A673 (cell line): ENCODE measurements at regions not wholly inside any gene's neighbourhood (a gene's known extent, or its start where the extent isn't known, plus 50 kb on each side); places are given as distances from the start of the nearest gene placed in this dataset.

Source experiments
- BruUV-seq: library from RNA; stranded (reverse); fragments of 400-500 nt; replicated peaks from 2 replicates; lab custom pipeline; 2021; lab: Mats Ljungman, UMichigan
- CTCF ChIA-PET: fragments of 300-600 bp; sonication (Branson Sonifier 250); formaldehyde crosslinking; loops from one replicate; lab custom pipeline; 2022; ENCODE audit warnings: antibody characterized with exemption; lab: Charles Lee
- POLR2A ChIA-PET: fragments of 300-600 bp; sonication (Branson Sonifier 250); formaldehyde crosslinking; loops from one replicate; lab custom pipeline; 2022; ENCODE audit warnings: antibody characterized with exemption; ENCODE audit not compliant: low non-redundant PET; lab: Charles Lee
- DNase-seq: peaks from one replicate; pipeline ENCODE4 v3.0.0-alpha.2; 2015; ENCODE audit warnings: low spot score
- H3K27ac ChIP-seq: fragments of 200-600 bp; sonication (generic); 2 replicates; pipeline ENCODE4 v1.5.1; 2016; ENCODE audit warnings: mixed run types, low read depth, mild to moderate bottlenecking, mixed read lengths, antibody characterized with exemption, low read length; ENCODE audit not compliant: poor library complexity, severe bottlenecking
- H3K27me3 ChIP-seq: fragments of 200-600 bp; sonication (generic); replicated peaks from 2 replicates; pipeline ENCODE4 v1.6.1; 2017; ENCODE audit warnings: mixed run types, low read depth, mild to moderate bottlenecking, mixed read lengths, antibody characterized with exemption, low read length; ENCODE audit not compliant: insufficient read depth, poor library complexity
- H3K36me3 ChIP-seq: fragments of 200-600 bp; sonication (generic); 2 replicates; pipeline ENCODE4 v1.6.1; 2016; ENCODE audit warnings: mixed run types, mild to moderate bottlenecking, mixed read lengths, antibody characterized with exemption, low read length; ENCODE audit not compliant: insufficient read depth, poor library complexity, severe bottlenecking
- H3K4me1 ChIP-seq: fragments of 200-600 bp; sonication (generic); 2 replicates; pipeline ENCODE4 v1.6.1; 2017; ENCODE audit warnings: mixed run types, mild to moderate bottlenecking, mixed read lengths, antibody characterized with exemption, low read length; ENCODE audit not compliant: insufficient read depth, poor library complexity, severe bottlenecking
- H3K4me3 ChIP-seq: fragments of 200-600 bp; sonication (generic); 2 replicates; pipeline ENCODE4 v1.5.1; 2016; ENCODE audit warnings: low read depth, mixed run types, mild to moderate bottlenecking, mixed read lengths, low read length; ENCODE audit not compliant: poor library complexity, severe bottlenecking
- H3K9me3 ChIP-seq: fragments of 200-600 bp; sonication (generic); 2 replicates; pipeline ENCODE4 v1.6.1; 2016; ENCODE audit warnings: mixed run types, low read depth, mild to moderate bottlenecking, mixed read lengths, antibody characterized with exemption, low read length; ENCODE audit not compliant: poor library complexity, severe bottlenecking
- EZH2 ChIP-seq: fragments of 200-600 bp; sonication (generic); IDR thresholded peaks from 2 replicates; pipeline ENCODE4 v1.6.1; 2017; ENCODE audit warnings: borderline replicate concordance, low read depth, mild to moderate bottlenecking, mixed read lengths, antibody characterized with exemption, low read length; ENCODE audit not compliant: poor library complexity, severe bottlenecking
- intact Hi-C: fragments of 100-400 bp; cut with micrococcal nuclease; formaldehyde crosslinking; loops from one replicate; pipeline ENCODE4 v1.10.0; 2022; ENCODE audit not compliant: unreplicated experiment
- TF ChIP-seq, protein P1 (sequence below): fragments of 300-800, 200-600 bp; sonication (generic); conservative IDR thresholded peaks from 2 replicates; pipeline ENCODE4 v1.5.1; 2017; ENCODE audit warnings: low read depth, mild to moderate bottlenecking, antibody characterized with exemption, low read length, moderate library complexity, mixed read lengths

DNA sequence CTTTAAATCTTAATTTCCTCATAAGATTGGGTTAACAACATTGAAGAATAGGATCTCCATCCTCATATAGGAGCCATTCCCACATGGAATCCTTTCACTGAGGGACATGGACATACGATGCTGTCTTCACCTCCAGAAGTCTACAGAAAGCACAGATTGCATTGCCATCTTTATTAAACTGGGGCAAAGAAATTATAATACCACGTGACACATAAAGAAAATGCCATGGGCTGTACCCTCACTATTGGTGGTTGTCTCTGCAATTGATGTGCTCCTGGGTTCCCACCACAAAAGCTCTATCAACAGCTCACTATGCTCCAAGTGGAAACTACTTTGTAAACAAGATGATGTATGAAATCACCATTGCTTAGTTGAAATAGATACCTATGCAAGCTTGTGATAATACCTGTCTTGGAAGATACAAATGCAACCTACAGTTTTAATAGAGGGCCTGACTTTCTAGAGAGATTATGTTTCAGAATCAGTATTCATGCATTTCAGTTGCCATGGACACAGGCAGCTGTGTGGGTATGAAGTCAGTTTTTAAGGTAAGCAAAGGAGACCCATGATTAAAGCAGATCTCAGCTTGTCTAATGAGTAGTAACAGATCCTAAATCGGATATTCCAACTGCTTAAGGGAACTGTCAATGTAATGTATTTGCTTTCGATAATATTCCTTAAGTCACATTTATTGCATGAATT is 337.0 kb downstream of the RAD51AP2 start:
- BruUV-seq: no TSS peak
- Histone ChIP-seq H3K4me1 (no peaks in the 10 kb centered on the region), H3K27me3 (no peaks in the 10 kb centered on the region), H3K27ac (no peak overlapping the region), H3K4me3 (no peak overlapping the region), H3K36me3 (no peaks in the 10 kb centered on the region), H3K9me3 (no peaks in the 10 kb centered on the region)
- intact Hi-C loops: no loop called here
- CTCF ChIA-PET: no interaction called here
- TF ChIP-seq EZH2: no peak
- TF ChIP-seq, protein P1, sequence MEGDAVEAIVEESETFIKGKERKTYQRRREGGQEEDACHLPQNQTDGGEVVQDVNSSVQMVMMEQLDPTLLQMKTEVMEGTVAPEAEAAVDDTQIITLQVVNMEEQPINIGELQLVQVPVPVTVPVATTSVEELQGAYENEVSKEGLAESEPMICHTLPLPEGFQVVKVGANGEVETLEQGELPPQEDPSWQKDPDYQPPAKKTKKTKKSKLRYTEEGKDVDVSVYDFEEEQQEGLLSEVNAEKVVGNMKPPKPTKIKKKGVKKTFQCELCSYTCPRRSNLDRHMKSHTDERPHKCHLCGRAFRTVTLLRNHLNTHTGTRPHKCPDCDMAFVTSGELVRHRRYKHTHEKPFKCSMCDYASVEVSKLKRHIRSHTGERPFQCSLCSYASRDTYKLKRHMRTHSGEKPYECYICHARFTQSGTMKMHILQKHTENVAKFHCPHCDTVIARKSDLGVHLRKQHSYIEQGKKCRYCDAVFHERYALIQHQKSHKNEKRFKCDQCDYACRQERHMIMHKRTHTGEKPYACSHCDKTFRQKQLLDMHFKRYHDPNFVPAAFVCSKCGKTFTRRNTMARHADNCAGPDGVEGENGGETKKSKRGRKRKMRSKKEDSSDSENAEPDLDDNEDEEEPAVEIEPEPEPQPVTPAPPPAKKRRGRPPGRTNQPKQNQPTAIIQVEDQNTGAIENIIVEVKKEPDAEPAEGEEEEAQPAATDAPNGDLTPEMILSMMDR: no peak
- POLR2A ChIA-PET: no interaction called here
- no peak for DNase-seq

- BruUV-seq: no TSS peak
These were observed 339.0 kb downstream of the RAD51AP2 start for GRCh38 chr2:17179145-17179808.

GRCh38 chr2:17177088-17177487 is 341.2 kb downstream of the RAD51AP2 start:
- intact Hi-C loops: no loop called here
- no peak for TF ChIP-seq EZH2
- TF ChIP-seq, protein P1: no peak
- no peak for DNase-seq
- H3K36me3 ChIP-seq: no peaks in the 10 kb centered on the region
- H3K4me1 ChIP-seq: no peaks in the 10 kb centered on the region
- no peaks in the 10 kb centered on the region for H3K27me3 ChIP-seq
- no peak overlapping the region for H3K27ac ChIP-seq
- H3K9me3 ChIP-seq: no peaks in the 10 kb centered on the region
- no peak overlapping the region for H3K4me3 ChIP-seq
- CTCF ChIA-PET: no interaction called here
- no TSS peak for BruUV-seq
- POLR2A ChIA-PET: interaction anchor here (0.5 kb wide), 1 partner anchor 385 kb away, joined by 3 read pairs; no protein-coding TSS in a partner anchor

More at GRCh38 chr2:17179145-17179808, 339.0 kb downstream of the RAD51AP2 start:
- ChIA-PET CTCF (interaction anchor here (0.7 kb wide), 1 partner anchor 65 kb away, joined by 5 read pairs; no protein-coding TSS in a partner anchor), POLR2A (no interaction called here)
- no peaks in the 10 kb centered on the region for H3K9me3 ChIP-seq
- intact Hi-C loops: no loop called here
- no peak overlapping the region for H3K4me3 ChIP-seq
- TF ChIP-seq, protein P1: no peak
- TF ChIP-seq EZH2: no peak
- H3K4me1 ChIP-seq: no peaks in the 10 kb centered on the region
- no peak for DNase-seq
- H3K36me3 ChIP-seq: no peaks in the 10 kb centered on the region
- H3K27me3 ChIP-seq: no peaks in the 10 kb centered on the region
- no peak overlapping the region for H3K27ac ChIP-seq
